ENCODE measurements at regions not wholly inside any gene's neighbourhood (a gene's known extent, or its start where the extent isn't known, plus 50 kb on each side); places are given as distances from the start of the nearest gene placed in this dataset.

- TF ChIP-seq FOXM1 (IDR thresholded peaks at IDR 0.05; ENCODE audit: borderline replicate concordance), result no peak
- no peak for TF ChIP-seq ELF4 (IDR thresholded peaks at IDR 0.05)
- no peak for TF ChIP-seq TARDBP (IDR thresholded peaks at IDR 0.05)
- no peak for TF ChIP-seq SUZ12 (IDR thresholded peaks at IDR 0.05)
- no peak for TF ChIP-seq LEF1 (IDR thresholded peaks at IDR 0.05; ENCODE audit: borderline replicate concordance)
- TF ChIP-seq HDGF (IDR thresholded peaks at IDR 0.05; ENCODE audit: borderline replicate concordance), result no peak
- TF ChIP-seq BHLHE40 (IDR thresholded peaks at IDR 0.05; ENCODE audit: borderline replicate concordance), result no peak
These were observed 762.5 kb downstream of the CBLN4 start for GRCh38 chr20:55242853-55243252.
